ENCODE measurements at regions not wholly inside any gene's neighbourhood (a gene's known extent, or its start where the extent isn't known, plus 50 kb on each side); places are given as distances from the start of the nearest gene placed in this dataset.

- no peak for DNase-seq (ENCODE audit: low read depth in 1 of 2, low spot score in 1 of 2)
- no peak overlapping the region for H3K4me3 ChIP-seq (replicated peaks; ENCODE audit: insufficient read depth, low read length)
- H3K27me3 ChIP-seq (ENCODE audit: insufficient read depth, poor library complexity, severe bottlenecking) = no peaks in the 10 kb centered on the region
- no peak overlapping the region for H3K27ac ChIP-seq (replicated peaks)
- TF ChIP-seq REST (IDR thresholded peaks at IDR 0.05; ENCODE audit: insufficient replicate concordance, low read depth) (no peak), CTCF (IDR thresholded peaks at IDR 0.05; ENCODE audit: insufficient read depth, low read length) (no peak), POLR2AphosphoS5 (IDR thresholded peaks at IDR 0.05; ENCODE audit: low read depth) (no peak), GABPA (IDR thresholded peaks at IDR 0.05; ENCODE audit: low read depth) (no peak)
These were observed 628.6 kb downstream of the KCNT2 start for GRCh38 chr1:195979646-195980045.

- TF ChIP-seq SPI1 (IDR thresholded peaks at IDR 0.05; ENCODE audit: borderline replicate concordance, low read depth) = no peak
- no peak overlapping the region for H3K4me3 ChIP-seq (replicated peaks; ENCODE audit: insufficient read depth, low read length)
- H3K27ac ChIP-seq (replicated peaks) = no peak overlapping the region
- DNase-seq (ENCODE audit: low read depth in 1 of 2, low spot score in 1 of 2) = no peak
- H3K27me3 ChIP-seq (ENCODE audit: insufficient read depth, poor library complexity, severe bottlenecking) = no peaks in the 10 kb centered on the region
These were observed 634.8 kb downstream of the KCNT2 start for GRCh38 chr1:195973311-195973904.

- Histone ChIP-seq H3K27me3 (ENCODE audit: insufficient read depth, poor library complexity, severe bottlenecking) (no peaks in the 10 kb centered on the region), H3K27ac (replicated peaks) (no peak overlapping the region), H3K4me3 (replicated peaks; ENCODE audit: insufficient read depth, low read length) (no peak overlapping the region)
- TF ChIP-seq POLR2AphosphoS5 (IDR thresholded peaks at IDR 0.05; ENCODE audit: low read depth) = no peak
- no peak for TF ChIP-seq GABPA (IDR thresholded peaks at IDR 0.05; ENCODE audit: low read depth)
- TF ChIP-seq REST (IDR thresholded peaks at IDR 0.05; ENCODE audit: insufficient replicate concordance, low read depth) = no peak
- TF ChIP-seq SPI1 (IDR thresholded peaks at IDR 0.05; ENCODE audit: borderline replicate concordance, low read depth) = no peak
- TF ChIP-seq CTCF (IDR thresholded peaks at IDR 0.05; ENCODE audit: insufficient read depth, low read length) = no peak
- no peak for DNase-seq (ENCODE audit: low read depth in 1 of 2, low spot score in 1 of 2)
These were observed 636.7 kb downstream of the KCNT2 start for GRCh38 chr1:195971589-195971988.

- TF ChIP-seq REST (IDR thresholded peaks at IDR 0.05; ENCODE audit: insufficient replicate concordance, low read depth) (no peak), SPI1 (IDR thresholded peaks at IDR 0.05; ENCODE audit: borderline replicate concordance, low read depth) (no peak), CTCF (IDR thresholded peaks at IDR 0.05; ENCODE audit: insufficient read depth, low read length) (no peak), POLR2AphosphoS5 (IDR thresholded peaks at IDR 0.05; ENCODE audit: low read depth) (no peak), GABPA (IDR thresholded peaks at IDR 0.05; ENCODE audit: low read depth) (no peak)
- DNase-seq (ENCODE audit: low read depth in 1 of 2, low spot score in 1 of 2) = no peak
- H3K27ac ChIP-seq (replicated peaks) = no peak overlapping the region
- H3K27me3 ChIP-seq (ENCODE audit: insufficient read depth, poor library complexity, severe bottlenecking) = no peaks in the 10 kb centered on the region
- no peak overlapping the region for H3K4me3 ChIP-seq (replicated peaks; ENCODE audit: insufficient read depth, low read length)
These were observed 638.0 kb downstream of the KCNT2 start for GRCh38 chr1:195970209-195970608.

All from HL-60 (cell line).